GM12878 (cell line): ENCODE measurements at regions not wholly inside any gene's neighbourhood (a gene's known extent, or its start where the extent isn't known, plus 50 kb on each side); places are given as distances from the start of the nearest gene placed in this dataset.
"Not testable (repeated sequence)": the region's sequence is repeated elsewhere in the genome, so short reads cannot be mapped to it uniquely, and the experiment has no call there.

Source experiments
- BCLAF1 ChIP-seq: fragments of 450-650 bp; IDR thresholded peaks from 2 replicates; pipeline ENCODE4 v1.6.1; 2017; ENCODE audit warnings: antibody characterized with exemption, mild to moderate bottlenecking, moderate library complexity
- CBX5 ChIP-seq: sonication (generic); IDR thresholded peaks from 2 replicates; pipeline ENCODE4 v1.6.1; 2016; ENCODE audit warnings: low read depth, moderate library complexity, mild to moderate bottlenecking, inconsistent platforms
- CTCF ChIP-seq, 3 experiments: IDR thresholded peaks in 2 of 3; conservative IDR thresholded peaks in 1 of 3; 2 replicates each; pipeline ENCODE4 v1.5.1; 2011; ENCODE audit warnings: low read depth in 3 of 3, low read length in 3 of 3, mild to moderate bottlenecking in 3 of 3, control low read depth in 2 of 3, moderate library complexity in 2 of 3, inconsistent platforms in 1 of 3, mixed read lengths in 1 of 3; ENCODE audit not compliant: control insufficient read depth in 2 of 3, insufficient read depth in 1 of 3; ENCODE audit errors: extremely low read depth in 1 of 3
- EGR1 ChIP-seq, 2 experiments: IDR thresholded peaks; 1 replicate in 1 of 2; 2 replicates in 1 of 2; pipeline ENCODE4 v1.6.1; 2011 to 2012; ENCODE audit warnings: low read depth in 2 of 2, low read length in 2 of 2, borderline replicate concordance in 1 of 2, mild to moderate bottlenecking in 1 of 2, moderate library complexity in 1 of 2
- EP300 ChIP-seq, 2 experiments: fragments of 150-350 bp in 1 of 2; IDR thresholded peaks; 2 replicates each; pipeline ENCODE4 v1.6.1; 2011 to 2012; ENCODE audit warnings: low read depth in 2 of 2, low read length in 2 of 2, borderline replicate concordance in 1 of 2, improper control_type of control experiment in 1 of 2, inconsistent platforms in 1 of 2; ENCODE audit not compliant: control insufficient read depth in 1 of 2
- MXI1 ChIP-seq: fragments of 150-350 bp; IDR thresholded peaks from 2 replicates; pipeline ENCODE4 v1.6.1; 2011; ENCODE audit warnings: low read depth, mild to moderate bottlenecking, inconsistent platforms, low read length, improper control_type of control experiment
- POLR2A ChIP-seq: IDR thresholded peaks from 2 replicates; pipeline ENCODE4 v1.6.1; 2011; ENCODE audit warnings: low read depth, mild to moderate bottlenecking, low read length
- POLR2AphosphoS5 ChIP-seq: IDR thresholded peaks from 2 replicates; pipeline ENCODE4 v1.6.1; 2011; ENCODE audit warnings: mild to moderate bottlenecking, low read length, inconsistent platforms
- REST ChIP-seq: IDR thresholded peaks from 2 replicates; pipeline ENCODE4 v1.6.1; 2012; ENCODE audit warnings: mild to moderate bottlenecking, low read depth, low read length
- SP1 ChIP-seq: IDR thresholded peaks from one replicate; pipeline ENCODE4 v1.6.1; 2011; ENCODE audit warnings: low read depth, low read length
- SRF ChIP-seq, 2 experiments: IDR thresholded peaks; 2 replicates each; pipeline ENCODE4 v1.6.1; 2011; ENCODE audit warnings: low read depth in 2 of 2, low read length in 2 of 2, mild to moderate bottlenecking in 1 of 2, moderate library complexity in 1 of 2

GRCh38 chr2:87488021-87488420, 259.9 kb upstream of the PLGLB2 start:
- not testable (repeated sequence) for TF ChIP-seq CTCF (IDR thresholded peaks at IDR 0.05 in 2 of 3, conservative IDR thresholded peaks at IDR 0.05 in 1 of 3; ENCODE audit: control insufficient read depth in 2 of 3, extremely low read depth in 1 of 3, insufficient read depth in 1 of 3, low read depth in 3 of 3, low read length in 3 of 3); POLR2AphosphoS5; CBX5; SRF (IDR thresholded peaks at IDR 0.05; ENCODE audit: low read depth in 2 of 2, low read length in 2 of 2); EP300 (IDR thresholded peaks at IDR 0.05; ENCODE audit: borderline replicate concordance in 1 of 2, control insufficient read depth in 1 of 2, low read depth in 2 of 2, low read length in 2 of 2); POLR2A; MXI1; BCLAF1; REST; EGR1 (IDR thresholded peaks at IDR 0.05; ENCODE audit: borderline replicate concordance in 1 of 2, low read depth in 2 of 2, low read length in 2 of 2); SP1
